Loucy (cell line): ENCODE measurements at regions not wholly inside any gene's neighbourhood (a gene's known extent, or its start where the extent isn't known, plus 50 kb on each side); places are given as distances from the start of the nearest gene placed in this dataset.

Experiments used
- H2AFZ ChIP-seq: fragments of 200-600 bp; sonication (generic); 2 replicates; pipeline ENCODE4 v1.6.0; 2016; ENCODE audit warnings: antibody characterized with exemption, mild to moderate bottlenecking, low read length, moderate library complexity
- H3F3A ChIP-seq: fragments of 200-600 bp; 2 replicates; pipeline ENCODE4 v1.6.0; 2016; ENCODE audit warnings: antibody characterized with exemption, low read depth, mild to moderate bottlenecking
- H3K27me3 ChIP-seq: fragments of 200-600 bp; sonication (generic); 2 replicates; pipeline ENCODE4 v1.6.1; 2014; ENCODE audit warnings: low read length, mild to moderate bottlenecking; ENCODE audit not compliant: insufficient read depth, poor library complexity, severe bottlenecking
- H3K36me3 ChIP-seq: fragments of 200-600 bp; sonication (generic); 2 replicates; pipeline ENCODE4 v1.6.1; 2016; ENCODE audit warnings: low read length; ENCODE audit not compliant: insufficient read depth
- H3K4me1 ChIP-seq: fragments of 200-600 bp; sonication (generic); 2 replicates; pipeline ENCODE4 v1.5.1; 2014; ENCODE audit warnings: low read length, mild to moderate bottlenecking; ENCODE audit not compliant: insufficient read depth, poor library complexity, severe bottlenecking
- H3K4me2 ChIP-seq: fragments of 200-600 bp; sonication (generic); 2 replicates; pipeline ENCODE4 v1.6.0; 2014; ENCODE audit warnings: antibody characterized with exemption, low read length, low read depth, mild to moderate bottlenecking; ENCODE audit not compliant: poor library complexity, severe bottlenecking
- H3K4me3 ChIP-seq: fragments of 200-600 bp; sonication (generic); 2 replicates; pipeline ENCODE4 v1.5.1; 2014; ENCODE audit warnings: low read length, mild to moderate bottlenecking, mixed read lengths; ENCODE audit not compliant: poor library complexity, severe bottlenecking
- H3K79me2 ChIP-seq: fragments of 200-600 bp; sonication (generic); 2 replicates; pipeline ENCODE4 v1.6.1; 2014; ENCODE audit warnings: low read length; ENCODE audit not compliant: insufficient read depth
- H3K9ac ChIP-seq: fragments of 200-600 bp; sonication (generic); 2 replicates; pipeline ENCODE4 v1.6.0; 2014; ENCODE audit warnings: mild to moderate bottlenecking, low read depth, low read length, moderate library complexity; ENCODE audit not compliant: poor library complexity, severe bottlenecking
- H3K9me2 ChIP-seq: fragments of 200-600 bp; sonication (generic); replicated peaks from 2 replicates; pipeline ENCODE4 v1.6.1; 2016; ENCODE audit warnings: low read depth, low read length, mixed read lengths
- H3K9me3 ChIP-seq: fragments of 200-600 bp; sonication (generic); 2 replicates; pipeline ENCODE4 v1.6.1; 2014; ENCODE audit warnings: mild to moderate bottlenecking, antibody characterized with exemption, low read length, low read depth; ENCODE audit not compliant: insufficient read depth
- H4K20me1 ChIP-seq: fragments of 200-600 bp; sonication (generic); 2 replicates; pipeline ENCODE4 v1.6.0; 2014; ENCODE audit warnings: antibody characterized with exemption, low read length, mild to moderate bottlenecking; ENCODE audit not compliant: insufficient read depth, poor library complexity, severe bottlenecking
- CTCF ChIP-seq: fragments of 200-600 bp; sonication (generic); conservative IDR thresholded peaks from 2 replicates; pipeline ENCODE4 v1.5.1; 2014; ENCODE audit warnings: mild to moderate bottlenecking, antibody characterized with exemption, low read length
- EZH2phosphoT487 ChIP-seq: fragments of 200-600 bp; IDR thresholded peaks from 2 replicates; pipeline ENCODE4 v1.6.1; 2018; ENCODE audit warnings: antibody characterized with exemption, mild to moderate bottlenecking, moderate library complexity, borderline replicate concordance

- H3K36me3 ChIP-seq: no peaks in the 10 kb centered on the region
- H3F3A ChIP-seq: no peaks in the 10 kb centered on the region
- TF ChIP-seq CTCF (no peak), EZH2phosphoT487 (no peak)
- H3K79me2 ChIP-seq: no peaks in the 10 kb centered on the region
- H4K20me1 ChIP-seq: no peaks in the 10 kb centered on the region
- H3K27me3 ChIP-seq: no peaks in the 10 kb centered on the region
- no peak overlapping the region for H2AFZ ChIP-seq
- no peaks in the 10 kb centered on the region for H3K9me2 ChIP-seq
- H3K4me1 ChIP-seq: no peaks in the 10 kb centered on the region
- H3K4me3 ChIP-seq: no peak overlapping the region
- H3K9me3 ChIP-seq: no peaks in the 10 kb centered on the region
- H3K9ac ChIP-seq: no peak overlapping the region
- no peak overlapping the region for H3K4me2 ChIP-seq
These were observed 195.7 kb upstream of the HS3ST1 start for GRCh38 chr4:11624370-11624769.

- Histone ChIP-seq H3K9me2 (no peaks in the 10 kb centered on the region), H3K79me2 (no peaks in the 10 kb centered on the region), H3K9me3 (no peaks in the 10 kb centered on the region), H3K4me3 (no peak overlapping the region), H3K36me3 (no peaks in the 10 kb centered on the region), H2AFZ (no peak overlapping the region), H3F3A (no peaks in the 10 kb centered on the region), H3K9ac (no peak overlapping the region), H4K20me1 (no peaks in the 10 kb centered on the region), H3K27me3 (no peaks in the 10 kb centered on the region), H3K4me1 (no peaks in the 10 kb centered on the region), H3K4me2 (no peak overlapping the region)
- peak; percentile 64 for TF ChIP-seq CTCF
- TF ChIP-seq EZH2phosphoT487: no peak
These were observed 195.0 kb upstream of the HS3ST1 start for GRCh38 chr4:11623726-11624037.

- H3F3A ChIP-seq: no peaks in the 10 kb centered on the region
- H3K9me3 ChIP-seq: no peaks in the 10 kb centered on the region
- no peak overlapping the region for H3K4me3 ChIP-seq
- H3K27me3 ChIP-seq: no peaks in the 10 kb centered on the region
- H3K36me3 ChIP-seq: no peaks in the 10 kb centered on the region
- no peaks in the 10 kb centered on the region for H3K9me2 ChIP-seq
- no peaks in the 10 kb centered on the region for H3K4me1 ChIP-seq
- H2AFZ ChIP-seq: no peak overlapping the region
- no peaks in the 10 kb centered on the region for H3K79me2 ChIP-seq
- H3K9ac ChIP-seq: no peak overlapping the region
- TF ChIP-seq CTCF (no peak), EZH2phosphoT487 (no peak)
- no peaks in the 10 kb centered on the region for H4K20me1 ChIP-seq
- H3K4me2 ChIP-seq: no peak overlapping the region
These were observed 194.4 kb upstream of the HS3ST1 start for GRCh38 chr4:11622961-11623725.
